Stimulated activated CD4-positive, alpha-beta T cell treated with anti-CD3 and anti-CD28 coated beads, Interleukin-4, amount 100 ng/mL, for 1 hour (primary cell): ENCODE measurements at regions not wholly inside any gene's neighbourhood (a gene's known extent, or its start where the extent isn't known, plus 50 kb on each side); places are given as distances from the start of the nearest gene placed in this dataset.
"Not testable (repeated sequence)": the region's sequence is repeated elsewhere in the genome, so short reads cannot be mapped to it uniquely, and the experiment has no call there.

ENCODE experiments used
- DNase-seq: peaks from one replicate; pipeline ENCODE4 v3.0.0-alpha.2; 2020

DNA sequence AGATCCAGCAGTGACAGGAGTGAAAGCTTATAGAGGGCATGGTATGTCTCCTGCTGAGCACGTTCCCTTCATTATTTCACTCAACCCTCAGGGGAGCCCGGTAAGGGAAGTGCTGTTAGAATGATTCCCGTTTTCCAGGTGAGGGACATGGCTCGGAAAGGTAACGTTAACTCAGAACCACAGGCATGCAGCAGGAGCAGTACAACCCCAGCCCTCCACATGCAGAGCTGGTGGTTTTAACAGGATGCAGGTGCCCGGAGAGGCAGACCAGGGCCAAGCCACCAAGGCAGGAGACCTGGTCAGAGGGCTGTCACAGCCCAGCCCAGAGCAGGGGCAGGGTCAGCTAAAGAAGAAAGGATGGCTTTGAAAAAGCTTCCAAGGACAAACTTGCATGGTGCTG is 268.5 kb downstream of the SH3BP4 start:
- no peak for DNase-seq

DNA sequence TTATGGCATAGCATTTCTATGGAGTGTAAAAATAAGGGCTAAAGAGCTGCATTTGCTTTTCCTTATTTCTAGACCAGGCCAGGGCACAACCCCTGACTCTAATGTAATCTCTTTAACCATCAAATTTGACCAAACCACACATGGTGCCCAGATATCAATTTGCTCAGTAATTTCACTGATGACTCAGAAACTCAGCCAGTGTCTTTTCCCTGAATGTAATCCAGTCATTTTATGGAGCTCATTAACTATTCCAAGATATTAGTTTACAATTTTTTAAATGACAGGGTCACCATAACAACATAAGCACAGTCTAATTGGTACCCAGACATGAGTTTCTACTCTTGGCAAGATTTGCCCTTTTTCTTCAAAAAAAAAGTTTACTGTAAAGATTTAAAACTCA is 270.8 kb upstream of the AGAP1 start:
- DNase-seq: no peak

DNA sequence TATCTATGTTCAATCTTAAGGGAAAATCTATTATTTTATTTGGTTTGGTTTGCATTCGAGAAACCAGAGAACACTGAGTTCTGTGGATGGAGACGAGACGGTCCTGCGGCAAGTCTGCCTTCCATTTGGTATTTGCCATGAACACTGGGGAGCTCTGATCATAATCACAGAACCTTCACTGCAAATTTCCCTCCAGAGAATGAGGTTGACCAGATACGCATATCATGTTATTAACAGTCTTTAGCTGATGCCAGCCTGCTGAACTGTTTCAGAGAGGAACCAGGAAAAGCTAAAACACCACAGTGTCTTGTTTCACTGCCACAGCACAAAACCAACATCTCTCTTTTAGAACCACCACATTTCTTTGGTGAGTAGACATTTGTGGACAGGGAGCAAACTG is 269.4 kb upstream of the AGAP1 start:
- no peak for DNase-seq

DNA sequence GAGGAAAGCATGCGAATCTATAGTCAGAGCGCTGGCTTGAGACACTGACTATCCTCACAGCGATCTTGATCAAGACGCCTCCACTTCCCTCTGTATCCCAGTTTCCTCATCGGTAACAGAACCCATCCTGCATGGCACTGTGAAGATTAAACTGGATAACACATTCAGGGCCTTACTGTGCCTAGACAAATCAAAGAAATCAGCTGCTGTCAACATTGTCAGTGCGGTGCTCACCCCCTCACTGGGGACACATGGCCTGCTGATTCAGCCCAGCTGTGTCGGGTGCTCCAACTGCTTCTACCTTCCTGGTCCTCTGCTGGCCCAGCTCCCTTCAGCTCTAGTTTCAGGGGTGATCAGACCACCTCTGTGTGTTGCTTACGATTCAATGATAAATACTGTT is 268.6 kb upstream of the AGAP1 start:
- DNase-seq: no peak

DNA sequence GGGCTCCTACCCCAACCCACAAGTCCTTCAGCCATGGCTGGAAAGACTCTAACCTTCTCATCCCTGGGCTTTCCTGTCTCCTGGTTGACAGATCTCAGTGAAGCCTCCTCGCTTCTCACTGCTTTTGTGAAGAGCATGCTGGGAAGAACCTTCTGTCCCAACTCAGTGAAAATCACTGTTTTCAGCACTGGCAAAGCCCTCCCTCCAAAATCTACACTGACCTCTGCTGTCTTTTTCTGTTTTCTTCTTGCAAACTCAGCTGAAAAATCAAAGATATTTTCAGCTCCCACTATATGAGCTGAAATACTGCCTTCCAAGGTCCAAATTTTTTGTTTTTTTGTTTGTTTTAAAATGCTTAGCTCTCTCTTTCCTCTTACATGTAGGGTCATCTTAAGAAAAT is 266.3 kb upstream of the AGAP1 start:
- no peak for DNase-seq

DNA sequence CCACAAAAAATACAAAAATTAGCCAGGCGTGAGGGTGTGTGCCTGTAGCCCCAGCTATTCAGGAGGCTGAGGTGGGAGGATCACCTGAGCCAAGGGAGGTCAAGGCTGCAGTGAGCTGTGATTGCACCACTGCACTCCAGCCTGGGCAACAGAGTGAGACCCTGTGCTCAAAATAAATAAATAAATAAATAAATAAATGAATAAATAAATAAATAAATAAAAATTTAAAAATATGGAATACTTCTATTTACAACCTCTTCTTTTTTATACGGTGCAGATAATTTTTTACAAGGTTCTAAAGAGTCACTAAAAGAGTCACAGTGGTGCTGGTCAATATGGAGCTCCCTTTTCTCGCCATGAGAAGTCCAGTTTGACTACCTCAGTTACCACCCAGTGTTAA is 265.4 kb upstream of the AGAP1 start:
- DNase-seq: not testable (repeated sequence)

DNA sequence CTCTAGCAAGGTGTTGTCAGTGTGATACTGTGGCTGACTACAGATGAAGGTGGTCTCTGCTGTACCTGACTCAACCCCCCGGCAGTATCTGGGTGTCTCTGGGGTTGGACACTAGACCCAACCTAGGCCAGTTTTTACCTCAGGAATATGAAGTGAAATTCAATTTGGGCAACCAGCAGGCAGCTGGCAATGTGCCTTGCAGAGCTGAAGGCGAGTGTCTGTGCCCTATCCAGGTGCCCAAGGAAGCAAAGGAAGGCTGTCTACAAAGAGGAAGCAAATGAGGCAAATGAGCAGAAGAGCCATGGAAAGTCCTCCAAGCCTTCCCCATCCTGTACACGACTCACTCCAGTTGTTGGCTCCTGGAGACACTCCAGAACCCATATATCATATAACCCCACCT is 264.6 kb upstream of the AGAP1 start:
- no peak for DNase-seq

DNA sequence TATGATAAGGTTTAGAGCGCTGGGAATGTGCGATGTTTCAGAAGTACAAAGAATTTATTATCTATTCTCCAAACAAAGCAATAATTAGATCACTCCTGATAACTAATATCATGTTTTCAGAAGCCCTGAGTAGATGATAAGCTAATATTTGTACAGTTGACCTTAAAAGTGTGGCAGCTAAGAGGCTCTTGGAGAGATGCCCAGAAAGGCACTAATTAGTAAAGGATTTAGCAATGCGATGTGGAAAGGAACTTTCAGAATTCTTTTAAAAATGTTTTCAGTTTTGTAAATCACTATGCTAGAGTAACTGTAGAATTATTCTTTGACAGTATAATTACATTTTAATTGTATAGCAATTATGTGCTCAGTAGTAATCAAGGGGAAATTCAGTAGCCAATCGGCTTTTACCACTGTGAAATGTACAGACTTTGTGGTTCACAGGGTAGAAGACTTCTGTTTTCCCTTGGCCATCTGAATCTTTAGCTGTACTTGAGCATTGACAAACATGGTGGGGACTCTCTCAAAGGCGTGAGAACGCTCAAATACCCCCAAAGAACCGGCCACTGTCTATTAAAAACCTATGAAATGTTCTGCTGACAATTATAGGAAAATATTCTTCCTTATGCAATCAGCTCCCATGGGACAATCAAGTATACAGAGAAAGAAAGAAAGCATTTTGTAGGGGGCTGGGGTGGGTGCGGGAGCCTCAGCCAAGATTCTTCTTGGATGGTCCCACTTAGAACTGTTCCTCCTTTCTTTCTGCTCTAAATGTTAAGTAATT is 262.8 kb upstream of the AGAP1 start:
- DNase-seq: no peak

DNA sequence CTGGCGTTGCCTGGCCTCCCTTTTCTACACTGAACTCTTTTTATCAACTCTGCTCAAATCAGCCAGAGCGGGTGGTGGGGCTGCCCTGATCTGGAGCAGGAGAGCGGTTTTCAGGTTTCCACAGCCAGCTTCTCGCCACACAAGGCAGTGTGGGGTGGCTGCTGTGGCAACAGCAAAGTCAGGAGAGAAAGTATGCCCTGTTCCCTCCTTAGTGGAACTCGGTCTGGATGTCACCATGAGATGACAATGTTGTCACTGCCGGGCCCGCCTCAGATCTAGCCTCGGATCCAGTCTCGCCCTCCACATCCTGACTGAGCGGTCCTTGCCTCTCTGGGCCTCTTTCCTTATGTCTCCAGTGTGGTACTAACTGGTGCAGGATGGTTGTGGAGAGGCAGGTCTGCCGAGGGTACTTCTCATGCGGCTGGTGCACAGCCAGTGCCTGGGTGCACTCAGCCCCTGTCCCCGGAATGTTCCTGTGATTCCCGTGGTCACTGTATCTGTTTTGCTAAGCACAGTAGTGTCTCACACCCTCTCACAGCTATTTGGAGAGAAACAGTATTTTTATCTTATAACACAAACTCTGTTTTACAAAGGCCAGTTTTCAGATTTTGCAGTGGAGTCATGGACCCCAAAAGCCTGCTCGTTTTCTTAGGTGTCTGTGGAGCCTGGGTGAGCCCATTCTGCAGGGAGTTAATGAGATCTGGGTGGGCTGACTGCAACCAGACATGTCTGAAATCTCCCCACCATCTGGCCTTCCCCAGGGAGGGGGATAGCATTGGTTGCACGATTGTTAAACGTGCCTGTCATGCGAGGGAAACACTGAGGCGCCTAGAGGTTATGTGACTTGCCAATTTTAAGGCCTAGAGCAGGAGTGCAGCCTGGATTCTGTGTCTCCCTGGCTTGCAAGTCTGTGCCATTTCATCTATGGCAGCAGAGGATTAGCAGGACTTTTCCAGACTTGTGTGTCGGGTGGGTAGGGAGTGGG is 261.1 kb upstream of the AGAP1 start:
- no peak for DNase-seq

DNA sequence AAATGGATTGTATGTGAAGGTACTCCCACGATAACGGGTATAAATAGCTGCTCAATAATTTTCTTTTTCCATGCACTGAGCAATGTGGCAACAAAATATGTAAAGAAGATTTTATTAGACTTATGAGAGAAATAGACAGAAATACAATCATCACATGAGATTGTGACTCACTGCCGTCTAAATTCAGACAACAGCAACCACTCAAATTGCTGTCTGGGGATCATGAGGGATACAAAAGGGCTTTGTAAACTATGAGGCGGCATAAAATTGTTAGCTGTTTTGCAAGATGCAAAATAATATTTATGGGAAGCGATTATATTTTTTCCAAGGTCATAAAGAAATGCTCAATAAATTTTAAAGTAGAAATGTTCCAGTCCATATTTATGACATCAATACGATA is 259.1 kb upstream of the AGAP1 start:
- DNase-seq: no peak

DNA sequence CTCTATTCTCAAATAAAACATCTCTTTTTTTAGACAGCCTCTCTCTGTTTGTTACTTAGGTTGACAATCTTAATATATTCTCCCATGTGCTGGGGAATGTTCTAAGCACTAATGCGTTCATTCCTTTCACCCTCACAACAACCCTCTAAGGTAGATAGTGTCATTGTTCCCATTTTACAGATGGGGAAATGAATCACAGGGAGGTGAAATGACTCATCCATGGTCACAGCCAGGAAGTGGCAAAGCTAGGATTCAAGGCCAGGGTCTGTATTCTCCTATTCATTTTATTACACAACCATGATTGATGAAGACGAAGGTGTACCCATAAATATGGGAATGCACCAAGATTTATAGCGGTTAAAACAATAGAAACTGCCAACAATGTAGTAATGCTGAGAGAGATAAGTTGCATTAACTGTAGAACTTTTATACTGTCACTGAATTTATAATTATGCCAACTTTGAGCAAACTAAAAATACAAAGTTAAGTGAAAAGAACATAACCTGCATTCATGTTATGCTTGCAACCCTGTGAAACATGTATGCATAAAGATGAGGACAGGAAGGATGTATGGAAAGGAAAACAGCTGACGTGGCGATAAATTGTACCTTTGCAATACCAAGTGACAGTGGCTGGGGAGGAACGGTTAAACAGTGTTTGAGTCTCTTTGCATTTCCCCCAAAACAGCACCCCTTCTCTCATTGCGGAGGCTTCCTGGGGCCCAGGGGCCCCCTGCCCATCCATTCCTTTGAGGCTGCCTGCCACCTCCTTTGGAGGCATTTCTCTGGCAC is 257.7 kb upstream of the AGAP1 start:
- no peak for DNase-seq

DNA sequence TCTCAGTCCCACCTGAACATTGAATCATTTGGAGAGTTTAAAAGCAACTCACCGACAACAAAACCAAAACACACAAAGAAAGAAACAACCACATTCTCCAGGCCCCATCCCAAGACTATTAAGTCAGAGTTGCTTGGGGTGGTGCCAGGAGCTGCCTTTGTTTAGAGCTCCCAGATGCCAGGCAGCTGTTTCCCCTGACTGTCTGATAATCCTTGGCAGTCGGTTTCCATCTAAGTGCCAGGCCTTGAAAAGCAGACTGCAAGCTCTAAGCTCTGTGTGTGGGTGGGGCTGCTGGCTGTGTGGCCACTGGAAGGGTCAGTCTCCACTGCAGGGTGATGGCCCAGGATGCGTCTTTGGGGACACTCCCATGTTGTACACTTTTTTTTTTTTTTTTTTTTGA is 255.3 kb upstream of the AGAP1 start:
- no peak for DNase-seq

DNA sequence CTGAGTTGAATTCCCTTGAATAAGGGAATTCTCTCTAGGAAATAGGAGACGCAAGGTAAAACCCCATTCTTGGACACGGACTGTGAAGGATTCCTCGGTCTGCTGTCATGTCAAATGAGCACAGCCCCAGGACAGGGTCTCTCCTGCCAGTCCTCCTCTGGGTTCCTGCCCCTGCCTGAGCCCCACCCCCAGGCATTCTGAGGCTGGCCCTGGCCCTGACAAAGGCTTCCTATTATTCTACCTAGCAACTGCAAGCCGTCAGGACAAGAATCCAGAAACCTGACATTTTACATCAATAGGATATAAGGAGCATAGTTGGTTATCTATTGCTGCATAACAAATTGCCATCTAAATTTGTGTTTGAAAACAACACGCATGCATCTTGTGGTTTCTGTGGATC is 253.3 kb upstream of the AGAP1 start:
- DNase-seq: no peak

DNA sequence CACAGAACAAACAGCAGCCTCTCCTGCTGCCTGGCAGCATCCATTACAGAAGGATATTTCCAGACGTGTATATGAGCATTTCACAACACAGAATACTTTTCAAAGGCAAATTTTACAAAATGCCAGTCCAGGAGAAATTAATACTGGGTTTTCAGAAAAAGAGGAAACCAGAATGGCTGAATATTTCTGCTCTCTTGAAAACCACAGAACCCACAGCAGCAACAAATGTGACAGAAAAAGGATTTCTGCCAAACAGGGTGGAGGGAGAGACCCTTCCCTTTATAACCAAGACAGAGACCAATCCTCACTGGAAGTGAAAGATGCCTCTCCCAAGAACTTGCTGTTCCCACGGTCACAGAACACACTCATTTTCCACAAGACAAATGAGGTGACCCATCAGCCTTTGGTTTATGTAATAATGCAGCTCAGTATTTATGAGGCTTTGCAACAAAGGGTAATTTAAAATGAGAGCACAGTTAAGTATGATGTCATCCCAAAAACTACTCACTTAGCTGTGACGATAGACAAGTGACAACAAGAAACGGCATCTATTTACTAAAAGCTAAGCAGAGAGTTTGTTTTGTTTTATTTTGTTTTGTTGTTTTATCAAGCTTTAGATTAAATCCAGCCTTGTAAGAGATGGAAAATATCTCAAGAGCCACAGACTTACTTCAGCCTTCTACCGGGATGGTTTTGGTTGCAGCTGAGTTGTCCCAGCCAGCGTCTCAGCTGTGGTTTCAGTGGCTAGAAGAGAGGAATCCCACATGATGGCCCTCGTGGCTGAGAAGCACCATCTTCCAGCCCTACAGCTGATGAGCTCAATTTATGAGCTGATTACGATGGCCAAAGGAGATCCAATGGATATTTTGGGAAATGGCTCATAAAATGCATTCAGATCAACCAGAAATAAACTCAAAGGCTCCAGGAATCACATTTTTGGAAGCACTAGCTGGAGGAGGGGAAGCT is 249.3 kb upstream of the AGAP1 start:
- no peak for DNase-seq

DNA sequence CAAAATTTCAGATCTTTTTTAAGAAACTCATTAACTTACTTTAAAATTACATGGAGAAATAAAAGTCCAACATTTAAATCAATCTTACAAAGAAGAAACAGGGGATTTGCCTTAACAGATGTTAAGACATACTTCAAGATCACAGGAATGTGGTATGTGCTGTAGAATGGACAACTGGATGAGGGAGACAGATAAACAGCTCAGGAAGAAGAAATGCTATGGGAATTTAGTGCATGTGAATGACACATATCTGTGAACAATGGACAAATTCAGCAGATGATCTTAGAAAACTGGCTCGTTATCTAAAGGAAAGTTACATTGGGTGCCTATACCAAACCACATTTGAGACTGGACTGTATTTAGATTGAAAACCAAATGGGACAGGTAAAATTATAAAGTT is 246.8 kb upstream of the AGAP1 start:
- no peak for DNase-seq

DNA sequence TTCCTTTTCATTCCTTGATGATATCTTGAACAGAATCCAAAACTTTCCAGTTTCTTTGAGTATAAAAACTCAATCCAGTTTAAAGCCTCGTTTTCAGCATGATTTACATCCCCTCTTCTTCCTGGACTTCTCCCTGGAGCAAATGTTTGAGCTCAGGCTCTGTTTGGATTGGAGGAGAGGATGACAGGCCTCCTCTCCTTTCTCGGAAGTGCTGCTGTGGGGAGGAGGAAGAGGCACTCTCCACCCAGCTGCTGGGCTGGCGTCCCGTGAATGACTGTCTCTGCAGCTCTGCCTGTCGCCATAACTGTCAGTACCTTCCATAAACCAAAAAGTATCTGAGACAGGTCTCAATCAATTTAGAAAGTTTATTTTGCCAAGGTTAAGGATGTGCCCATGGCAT is 238.2 kb upstream of the AGAP1 start:
- no peak for DNase-seq

DNA sequence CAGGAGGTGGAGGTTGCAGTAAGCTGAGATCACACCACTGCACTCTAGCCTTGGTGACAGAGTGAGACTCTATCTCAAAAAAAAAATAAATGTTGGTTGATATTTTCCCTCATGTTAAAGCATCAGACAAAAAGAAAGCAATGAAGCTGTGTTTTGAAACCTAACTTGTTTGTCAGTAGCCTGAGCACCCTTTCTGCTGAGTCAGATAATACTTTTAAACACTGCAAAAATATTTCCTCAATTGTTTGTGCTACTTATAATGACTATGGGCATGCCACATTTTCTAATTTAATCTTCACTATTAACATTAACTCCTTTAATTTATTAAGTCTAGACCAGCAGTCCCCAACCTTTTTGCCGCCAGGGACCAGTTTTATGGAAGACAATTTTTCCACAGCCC is 236.3 kb upstream of the AGAP1 start:
- DNase-seq: no peak

DNA sequence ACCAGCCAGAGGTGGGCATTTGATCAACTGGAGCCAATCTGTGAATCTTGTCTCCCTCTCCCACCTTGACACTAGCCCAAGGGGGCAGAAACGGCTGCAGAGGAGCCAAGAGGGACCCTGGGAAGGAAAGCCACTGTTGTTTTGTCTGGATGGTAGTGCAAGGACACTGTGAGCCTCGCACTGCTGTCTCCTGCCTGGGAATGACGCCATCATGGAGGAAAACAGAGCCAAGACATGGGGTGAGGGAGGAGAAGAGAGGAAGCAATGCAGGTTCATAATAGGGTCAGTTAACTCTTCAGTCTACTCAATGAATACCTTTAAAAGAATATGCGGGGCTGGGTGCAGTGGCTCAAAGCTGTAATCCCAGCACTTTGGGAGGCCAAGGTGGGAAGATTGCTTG is 231.1 kb upstream of the AGAP1 start:
- DNase-seq: no peak

DNA sequence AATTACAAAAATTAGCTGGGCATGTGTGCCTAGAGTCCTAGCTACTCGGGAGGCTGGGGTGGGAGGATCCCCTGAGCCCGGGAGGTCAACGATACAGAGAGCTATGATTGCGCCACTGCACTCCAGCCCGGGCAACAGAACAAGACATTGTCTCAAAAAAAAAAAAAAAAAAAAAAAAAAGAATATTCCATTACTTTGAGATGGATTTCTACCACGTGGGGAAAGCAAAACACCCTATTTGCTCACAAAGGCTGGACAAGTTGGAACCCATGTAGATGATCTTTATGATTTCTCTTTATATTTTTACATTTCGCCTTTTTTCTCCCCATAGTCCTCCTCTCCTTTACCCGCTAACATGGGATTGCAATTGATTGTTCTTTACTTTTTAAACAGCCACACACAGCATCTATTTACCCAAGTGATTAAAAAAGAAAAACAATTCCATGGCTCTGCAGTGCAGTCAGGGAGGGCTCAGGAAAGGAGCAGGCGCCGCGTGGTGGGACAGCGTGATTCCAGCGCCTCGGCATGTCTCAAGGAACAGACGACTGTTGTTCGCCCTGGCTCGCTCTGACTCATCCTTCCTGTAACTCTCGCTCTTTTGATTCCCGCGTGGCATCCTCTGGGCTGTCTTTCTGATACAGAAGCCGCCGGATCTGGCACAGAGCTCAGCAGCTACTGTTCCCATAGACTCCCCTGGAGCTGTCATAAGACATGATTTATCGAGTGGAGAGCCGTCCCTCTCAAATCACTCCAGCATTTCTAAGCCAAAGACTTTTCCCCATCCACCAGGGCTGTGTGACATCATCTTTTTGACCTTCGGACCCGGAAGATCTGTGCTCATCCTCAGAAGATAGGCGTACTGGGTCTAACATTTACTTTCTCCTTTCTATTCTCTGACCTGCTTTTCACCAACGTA is 230.4 kb upstream of the AGAP1 start:
- no peak for DNase-seq

DNA sequence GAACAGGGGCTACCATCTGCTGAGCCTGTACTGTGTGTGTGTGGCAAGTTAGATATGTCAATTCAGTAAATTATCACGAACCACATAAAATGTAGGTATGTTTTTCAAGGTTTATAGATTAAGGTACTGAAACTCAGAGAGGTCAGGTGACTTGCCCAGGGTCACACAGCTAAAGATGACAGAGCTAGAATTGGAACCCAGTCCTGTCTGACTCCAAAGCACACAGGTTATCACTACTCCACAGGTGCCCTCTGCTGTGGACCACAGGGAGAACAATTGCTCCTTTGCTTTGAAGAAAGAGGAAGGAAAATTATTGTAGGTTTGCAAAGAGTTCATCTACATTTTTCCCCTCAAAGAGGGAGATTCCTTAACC is 229.7 kb upstream of the AGAP1 start:
- no peak for DNase-seq

DNA sequence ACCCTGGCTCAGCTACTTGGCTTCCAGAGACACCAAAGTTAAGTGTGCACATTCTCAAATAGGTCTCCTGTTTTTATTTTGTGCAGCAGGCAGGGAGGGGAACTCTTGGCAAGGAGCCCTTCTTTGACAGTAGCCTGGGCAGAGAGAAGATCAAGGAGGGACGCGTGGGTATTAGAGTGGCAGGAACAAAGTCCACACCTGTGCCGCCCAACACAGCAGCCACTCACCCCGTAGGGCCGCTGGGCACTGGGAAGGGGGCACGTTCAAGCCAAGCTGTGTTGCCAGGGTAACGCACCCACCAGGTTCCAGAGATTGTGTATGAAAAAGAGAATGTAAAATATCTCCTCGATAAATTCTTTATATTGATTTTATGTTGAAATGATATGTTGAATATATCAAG is 229.3 kb upstream of the AGAP1 start:
- no peak for DNase-seq
